Loucy (cell line): ENCODE measurements at regions not wholly inside any gene's neighbourhood (a gene's known extent, or its start where the extent isn't known, plus 50 kb on each side); places are given as distances from the start of the nearest gene placed in this dataset.

Experiments
- H2AFZ ChIP-seq: fragments of 200-600 bp; sonication (generic); 2 replicates; pipeline ENCODE4 v1.6.0; 2016; ENCODE audit warnings: antibody characterized with exemption, mild to moderate bottlenecking, low read length, moderate library complexity
- H3F3A ChIP-seq: fragments of 200-600 bp; 2 replicates; pipeline ENCODE4 v1.6.0; 2016; ENCODE audit warnings: antibody characterized with exemption, low read depth, mild to moderate bottlenecking
- H3K27me3 ChIP-seq: fragments of 200-600 bp; sonication (generic); 2 replicates; pipeline ENCODE4 v1.6.1; 2014; ENCODE audit warnings: low read length, mild to moderate bottlenecking; ENCODE audit not compliant: insufficient read depth, poor library complexity, severe bottlenecking
- H3K36me3 ChIP-seq: fragments of 200-600 bp; sonication (generic); 2 replicates; pipeline ENCODE4 v1.6.1; 2016; ENCODE audit warnings: low read length; ENCODE audit not compliant: insufficient read depth
- H3K4me1 ChIP-seq: fragments of 200-600 bp; sonication (generic); 2 replicates; pipeline ENCODE4 v1.5.1; 2014; ENCODE audit warnings: low read length, mild to moderate bottlenecking; ENCODE audit not compliant: insufficient read depth, poor library complexity, severe bottlenecking
- H3K4me2 ChIP-seq: fragments of 200-600 bp; sonication (generic); 2 replicates; pipeline ENCODE4 v1.6.0; 2014; ENCODE audit warnings: antibody characterized with exemption, low read length, low read depth, mild to moderate bottlenecking; ENCODE audit not compliant: poor library complexity, severe bottlenecking
- H3K4me3 ChIP-seq: fragments of 200-600 bp; sonication (generic); 2 replicates; pipeline ENCODE4 v1.5.1; 2014; ENCODE audit warnings: low read length, mild to moderate bottlenecking, mixed read lengths; ENCODE audit not compliant: poor library complexity, severe bottlenecking
- H3K79me2 ChIP-seq: fragments of 200-600 bp; sonication (generic); 2 replicates; pipeline ENCODE4 v1.6.1; 2014; ENCODE audit warnings: low read length; ENCODE audit not compliant: insufficient read depth
- H3K9ac ChIP-seq: fragments of 200-600 bp; sonication (generic); 2 replicates; pipeline ENCODE4 v1.6.0; 2014; ENCODE audit warnings: mild to moderate bottlenecking, low read depth, low read length, moderate library complexity; ENCODE audit not compliant: poor library complexity, severe bottlenecking
- H3K9me2 ChIP-seq: fragments of 200-600 bp; sonication (generic); replicated peaks from 2 replicates; pipeline ENCODE4 v1.6.1; 2016; ENCODE audit warnings: low read depth, low read length, mixed read lengths
- H3K9me3 ChIP-seq: fragments of 200-600 bp; sonication (generic); 2 replicates; pipeline ENCODE4 v1.6.1; 2014; ENCODE audit warnings: mild to moderate bottlenecking, antibody characterized with exemption, low read length, low read depth; ENCODE audit not compliant: insufficient read depth
- H4K20me1 ChIP-seq: fragments of 200-600 bp; sonication (generic); 2 replicates; pipeline ENCODE4 v1.6.0; 2014; ENCODE audit warnings: antibody characterized with exemption, low read length, mild to moderate bottlenecking; ENCODE audit not compliant: insufficient read depth, poor library complexity, severe bottlenecking
- EZH2phosphoT487 ChIP-seq: fragments of 200-600 bp; IDR thresholded peaks from 2 replicates; pipeline ENCODE4 v1.6.1; 2018; ENCODE audit warnings: antibody characterized with exemption, mild to moderate bottlenecking, moderate library complexity, borderline replicate concordance
- TF ChIP-seq, protein P1 (sequence below): fragments of 200-600 bp; sonication (generic); conservative IDR thresholded peaks from 2 replicates; pipeline ENCODE4 v1.5.1; 2014; ENCODE audit warnings: mild to moderate bottlenecking, antibody characterized with exemption, low read length

DNA sequence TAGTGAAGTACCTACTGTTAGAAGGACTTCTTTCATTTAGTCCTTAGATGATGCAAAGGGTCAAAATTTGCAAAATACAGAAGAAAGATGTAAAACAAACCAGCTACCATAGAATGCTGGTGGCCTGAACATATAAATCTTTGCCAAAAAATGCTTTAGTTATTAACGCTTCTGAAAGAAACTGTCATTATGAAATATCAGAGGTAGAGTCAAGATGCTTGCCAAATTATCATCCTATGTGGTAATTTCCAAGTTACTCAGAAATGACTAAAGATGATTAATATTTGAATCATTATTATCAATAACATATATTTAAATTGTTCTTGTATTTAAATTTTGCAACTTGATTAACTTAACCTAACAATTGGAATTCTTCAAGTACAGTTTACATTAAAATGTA is 588.4 kb upstream of the FAM241A start:
- H2AFZ ChIP-seq, result no peak overlapping the region
- H3K27me3 ChIP-seq, result no peaks in the 10 kb centered on the region
- no peaks in the 10 kb centered on the region for H3F3A ChIP-seq
- H3K4me3 ChIP-seq, result no peak overlapping the region
- no peaks in the 10 kb centered on the region for H3K4me1 ChIP-seq
- H3K9me3 ChIP-seq, result no peaks in the 10 kb centered on the region
- H3K4me2 ChIP-seq, result no peak overlapping the region
- H3K9me2 ChIP-seq, result no peaks in the 10 kb centered on the region
- TF ChIP-seq, protein P1, sequence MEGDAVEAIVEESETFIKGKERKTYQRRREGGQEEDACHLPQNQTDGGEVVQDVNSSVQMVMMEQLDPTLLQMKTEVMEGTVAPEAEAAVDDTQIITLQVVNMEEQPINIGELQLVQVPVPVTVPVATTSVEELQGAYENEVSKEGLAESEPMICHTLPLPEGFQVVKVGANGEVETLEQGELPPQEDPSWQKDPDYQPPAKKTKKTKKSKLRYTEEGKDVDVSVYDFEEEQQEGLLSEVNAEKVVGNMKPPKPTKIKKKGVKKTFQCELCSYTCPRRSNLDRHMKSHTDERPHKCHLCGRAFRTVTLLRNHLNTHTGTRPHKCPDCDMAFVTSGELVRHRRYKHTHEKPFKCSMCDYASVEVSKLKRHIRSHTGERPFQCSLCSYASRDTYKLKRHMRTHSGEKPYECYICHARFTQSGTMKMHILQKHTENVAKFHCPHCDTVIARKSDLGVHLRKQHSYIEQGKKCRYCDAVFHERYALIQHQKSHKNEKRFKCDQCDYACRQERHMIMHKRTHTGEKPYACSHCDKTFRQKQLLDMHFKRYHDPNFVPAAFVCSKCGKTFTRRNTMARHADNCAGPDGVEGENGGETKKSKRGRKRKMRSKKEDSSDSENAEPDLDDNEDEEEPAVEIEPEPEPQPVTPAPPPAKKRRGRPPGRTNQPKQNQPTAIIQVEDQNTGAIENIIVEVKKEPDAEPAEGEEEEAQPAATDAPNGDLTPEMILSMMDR, result no peak
- no peak for TF ChIP-seq EZH2phosphoT487
- H3K36me3 ChIP-seq, result no peaks in the 10 kb centered on the region
- no peaks in the 10 kb centered on the region for H3K79me2 ChIP-seq
- H3K9ac ChIP-seq, result no peak overlapping the region
- no peaks in the 10 kb centered on the region for H4K20me1 ChIP-seq

DNA sequence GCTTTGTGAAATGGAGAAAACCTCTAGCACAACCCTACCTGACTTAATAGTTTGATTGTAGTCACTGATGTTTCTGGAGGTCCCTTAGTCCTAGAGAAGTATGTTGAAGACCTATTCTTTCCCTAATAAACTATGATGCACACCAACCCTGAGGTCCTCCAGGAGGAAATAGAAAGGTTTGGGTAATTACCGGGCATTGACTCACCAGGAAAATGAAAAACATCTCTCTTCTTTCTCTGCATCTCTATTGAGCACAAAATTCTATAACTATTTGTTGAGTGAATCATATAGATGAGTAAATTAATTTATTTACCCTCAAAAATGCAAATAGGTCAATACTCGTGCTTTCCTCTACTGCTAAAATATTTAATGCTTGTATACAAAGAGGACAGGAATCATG is 582.4 kb upstream of the FAM241A start:
- no peak for TF ChIP-seq EZH2phosphoT487
- TF ChIP-seq, protein P1, result no peak
- no peaks in the 10 kb centered on the region for H3K4me1 ChIP-seq
- H2AFZ ChIP-seq, result no peak overlapping the region
- no peaks in the 10 kb centered on the region for H3K79me2 ChIP-seq
- H3K27me3 ChIP-seq, result no peaks in the 10 kb centered on the region
- no peaks in the 10 kb centered on the region for H3F3A ChIP-seq
- no peak overlapping the region for H3K4me3 ChIP-seq
- no peak overlapping the region for H3K4me2 ChIP-seq
- H3K36me3 ChIP-seq, result no peaks in the 10 kb centered on the region
- H3K9me3 ChIP-seq, result no peaks in the 10 kb centered on the region
- no peak overlapping the region for H3K9ac ChIP-seq
- H4K20me1 ChIP-seq, result no peaks in the 10 kb centered on the region
- H3K9me2 ChIP-seq, result no peaks in the 10 kb centered on the region

DNA sequence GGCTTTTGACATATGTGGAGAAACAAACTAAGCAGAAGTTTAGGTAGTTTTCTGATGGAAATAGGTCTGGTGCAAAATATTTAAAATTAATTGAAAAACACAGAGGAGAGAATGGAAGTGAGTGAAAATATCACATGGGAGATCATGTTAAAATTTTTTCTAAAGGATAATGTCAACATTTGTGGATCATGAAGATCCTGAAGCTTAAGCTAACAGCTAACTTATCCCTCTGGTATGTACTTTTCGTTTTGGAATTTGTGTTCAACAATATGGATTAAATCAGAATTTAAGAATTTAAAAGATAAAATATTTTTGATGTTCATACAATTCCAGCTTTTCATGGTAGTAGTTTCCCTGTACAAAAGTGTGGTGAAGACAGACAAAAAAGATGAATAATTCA is 572.8 kb upstream of the FAM241A start:
- Histone ChIP-seq H3K4me3 (no peak overlapping the region), H3K36me3 (no peaks in the 10 kb centered on the region), H3K9me3 (no peaks in the 10 kb centered on the region), H3F3A (no peaks in the 10 kb centered on the region), H3K27me3 (no peaks in the 10 kb centered on the region), H3K79me2 (no peaks in the 10 kb centered on the region), H3K4me2 (no peak overlapping the region), H2AFZ (no peak overlapping the region), H3K4me1 (no peaks in the 10 kb centered on the region), H3K9ac (no peak overlapping the region), H4K20me1 (no peaks in the 10 kb centered on the region), H3K9me2 (no peaks in the 10 kb centered on the region)
- TF ChIP-seq EZH2phosphoT487, result no peak
- TF ChIP-seq, protein P1, result no peak
